ENCODE measurements at regions not wholly inside any gene's neighbourhood (a gene's known extent, or its start where the extent isn't known, plus 50 kb on each side); places are given as distances from the start of the nearest gene placed in this dataset.

DNA sequence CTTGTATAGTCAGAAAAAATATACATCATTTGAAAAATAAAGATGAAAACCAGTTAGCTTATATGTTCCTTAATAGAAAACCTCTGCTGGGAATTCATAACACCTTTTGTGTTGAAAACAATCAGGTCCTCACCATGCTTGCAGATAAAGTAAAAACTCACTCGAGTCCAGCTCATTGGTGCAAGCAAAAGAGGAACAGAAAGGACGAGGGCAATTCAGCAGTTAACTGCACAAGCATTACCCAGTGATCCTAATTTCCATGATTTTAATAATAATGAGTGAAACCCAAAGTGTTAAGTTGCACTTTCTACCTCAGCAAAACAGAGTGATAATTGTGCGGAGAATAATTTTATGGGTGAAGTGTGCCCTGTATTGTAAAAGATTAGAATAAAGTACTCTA is 839.9 kb downstream of the BCL11A start:
- Histone ChIP-seq H3K9me3 (ENCODE audit: insufficient read depth in 2 of 2, low read depth in 1 of 2, low read length in 1 of 2) (no peaks in the 10 kb centered on the region), H3K9ac (replicated peaks in 1 of 4; ENCODE audit: extremely low read depth in 1 of 4, low read depth in 3 of 4, low read length in 3 of 4) (no peak overlapping the region), H3K4me1 (replicated peaks in 1 of 4; ENCODE audit: control insufficient read depth in 3 of 4, insufficient read depth in 4 of 4, low read length in 3 of 4) (no peaks in the 10 kb centered on the region), H3K27me3 (replicated peaks in 1 of 4; ENCODE audit: control insufficient read depth in 3 of 4, extremely low read depth in 1 of 4, insufficient read depth in 3 of 4, low read length in 3 of 4) (no peaks in the 10 kb centered on the region), H3K27ac (ENCODE audit: low read depth, low read length) (no peak overlapping the region), H3K4me3 (ENCODE audit: extremely low read depth in 1 of 4, insufficient read depth in 2 of 4, low read depth in 3 of 4, low read length in 4 of 4) (no peak overlapping the region), H3K23ac (ENCODE audit: insufficient read length) (no peak overlapping the region), H2BK5ac (ENCODE audit: low read depth, low read length) (no peak overlapping the region), H2BK20ac (ENCODE audit: low read length) (no peak overlapping the region), H3K18ac (ENCODE audit: extremely low read depth, low read length) (no peak overlapping the region), H3K23me2 (ENCODE audit: low read depth, low read length) (no peaks in the 10 kb centered on the region), H3K36me3 (ENCODE audit: control insufficient read depth in 2 of 4, insufficient read depth in 4 of 4, low read length in 3 of 4) (no peaks in the 10 kb centered on the region), H3K14ac (ENCODE audit: insufficient read length) (no peak overlapping the region), H2AK5ac (ENCODE audit: low read depth, low read length) (no peak overlapping the region), H4K8ac (ENCODE audit: extremely low read depth, insufficient read depth, low read length) (no peak overlapping the region), H2BK15ac (ENCODE audit: low read length) (no peak overlapping the region), H4K91ac (replicated peaks; ENCODE audit: insufficient read length, low read length) (no peak overlapping the region), H2BK12ac (ENCODE audit: low read depth, low read length) (no peak overlapping the region), H3K4ac (replicated peaks; ENCODE audit: insufficient read length, low read depth, low read length) (no peak overlapping the region), H2BK120ac (replicated peaks; ENCODE audit: low read depth, low read length) (no peak overlapping the region), H4K5ac (ENCODE audit: insufficient read length, low read depth, low read length) (no peak overlapping the region), H3K56ac (replicated peaks; ENCODE audit: insufficient read length, low read depth, low read length) (no peak overlapping the region), H2AFZ (ENCODE audit: low read length) (no peak overlapping the region), H4K20me1 (replicated peaks in 1 of 2; ENCODE audit: control insufficient read depth in 1 of 2, insufficient read depth in 2 of 2, low read length in 2 of 2) (no peaks in the 10 kb centered on the region), H3K79me1 (ENCODE audit: low read depth, low read length) (no peaks in the 10 kb centered on the region), H3K4me2 (ENCODE audit: insufficient read depth in 1 of 2, low read depth in 2 of 2, low read length in 2 of 2) (no peak overlapping the region), H3K79me2 (ENCODE audit: control insufficient read depth in 1 of 2, insufficient read depth in 2 of 2, low read length in 2 of 2) (no peaks in the 10 kb centered on the region)
- WGBS, 2 experiments (ENCODE audit: extremely low coverage in 1 of 2, insufficient coverage in 1 of 2, insufficient read length in 1 of 2, insufficient replicate concordance in 2 of 2, low coverage in 1 of 2, low lambda C conversion rate in 2 of 2, missing lambda C conversion rate in 1 of 2), result 86% methylated on average over 3 of the region's 3 CpGs; no CpG with 5 or more reads in 1 of the 2 experiments
- TF ChIP-seq SIRT6 (IDR thresholded peaks at IDR 0.05; ENCODE audit: low read length) (no peak), HDAC6 (IDR thresholded peaks at IDR 0.05; ENCODE audit: low read depth, low read length) (no peak)
- ChIA-PET POLR2A (ENCODE audit: partially characterized antibody) (no interaction called here), CTCF (ENCODE audit: partially characterized antibody) (no interaction called here)
- DNase-seq (ENCODE audit: low read depth in 1 of 2, low spot score in 2 of 2) (no peak), FAIRE-seq (no peak)
